DMS 273 (cell line): ENCODE measurements at regions not wholly inside any gene's neighbourhood (a gene's known extent, or its start where the extent isn't known, plus 50 kb on each side); places are given as distances from the start of the nearest gene placed in this dataset.
A peak's percentile ranks its signal among the peaks of the same experiment; 100 is the strongest.

ENCODE experiments used
- DNase-seq: peaks from one replicate; lab custom pipeline; 2025; ENCODE audit not compliant: unreplicated experiment; lab: John Stamatoyannopoulos, UW

GRCh38 chr6:138607478-138608433 lies 108.5 kb upstream of the NHSL1 start:
- DNase-seq: no peak

- no peak for DNase-seq
These were observed 109.6 kb upstream of the NHSL1 start for GRCh38 chr6:138608896-138609295.

GRCh38 chr6:138609801-138610430 lies 110.6 kb upstream of the NHSL1 start:
- DNase-seq: peak; percentile 4

- DNase-seq: no peak
These were observed 111.5 kb upstream of the NHSL1 start for GRCh38 chr6:138610816-138611215.

- DNase-seq: no peak
These were observed 114.9 kb upstream of the NHSL1 start for GRCh38 chr6:138614151-138614550.

- no peak for DNase-seq
These were observed 118.9 kb upstream of the NHSL1 start for GRCh38 chr6:138618168-138618567.

GRCh38 chr6:138620630-138621029 lies 121.3 kb upstream of the NHSL1 start:
- DNase-seq: peak; percentile 17

- DNase-seq: no peak
These were observed 123.7 kb upstream of the NHSL1 start for GRCh38 chr6:138622967-138623366.

- no peak for DNase-seq
These were observed 132.3 kb upstream of the NHSL1 start for GRCh38 chr6:138631566-138631965.

- no peak for DNase-seq
These were observed 135.7 kb upstream of the CCDC28A start for GRCh38 chr6:138637822-138638221.

GRCh38 chr6:138638604-138639003 lies 135.0 kb upstream of the CCDC28A start:
- peak; percentile 33 for DNase-seq

GRCh38 chr6:138640028-138640427 lies 133.5 kb upstream of the CCDC28A start:
- DNase-seq: no peak

GRCh38 chr6:138643210-138643609 lies 130.4 kb upstream of the CCDC28A start:
- no peak for DNase-seq

- DNase-seq: no peak
These were observed 127.5 kb upstream of the CCDC28A start for GRCh38 chr6:138645976-138646640.

GRCh38 chr6:138647006-138647405 lies 126.6 kb upstream of the CCDC28A start:
- DNase-seq: no peak

- DNase-seq: no peak
These were observed 125.4 kb upstream of the CCDC28A start for GRCh38 chr6:138648127-138648526.

- DNase-seq: no peak
These were observed 122.1 kb upstream of the CCDC28A start for GRCh38 chr6:138651491-138651890.

- DNase-seq: no peak
These were observed 120.7 kb upstream of the CCDC28A start for GRCh38 chr6:138652824-138653223.

GRCh38 chr6:138653435-138653834 lies 120.1 kb upstream of the CCDC28A start:
- no peak for DNase-seq

- DNase-seq: no peak
These were observed 118.6 kb upstream of the CCDC28A start for GRCh38 chr6:138654715-138655634.

- DNase-seq: no peak
These were observed 117.7 kb upstream of the CCDC28A start for GRCh38 chr6:138655828-138656227.
